A549 (cell line): ENCODE measurements at regions not wholly inside any gene's neighbourhood (a gene's known extent, or its start where the extent isn't known, plus 50 kb on each side); places are given as distances from the start of the nearest gene placed in this dataset.

Source experiments
- CBX8 ChIP-seq: fragments of 200-600 bp; sonication (generic); IDR thresholded peaks from 2 replicates; pipeline ENCODE4 v1.6.1; 2016
- CEBPB ChIP-seq, 2 experiments: fragments of >200 bp in 1 of 2; sonication (Bioruptor Twin) in 1 of 2; formaldehyde crosslinking in 1 of 2; IDR thresholded peaks; 2 replicates each; pipeline ENCODE4 v1.6.1; 2012 to 2016
- CTCF ChIP-seq: fragments of >200 bp; sonication (Bioruptor Twin); formaldehyde crosslinking; IDR thresholded peaks from 3 replicates; pipeline ENCODE4 v1.5.1; 2016
- EP300 ChIP-seq, 2 experiments: fragments of >200 bp; sonication (Bioruptor Twin); formaldehyde crosslinking; IDR thresholded peaks; 2 replicates in 1 of 2; 3 replicates in 1 of 2; pipeline ENCODE4 v1.6.1; 2016 to 2017
- FOSL2 ChIP-seq, 2 experiments: fragments of 450-650 bp in 1 of 2; fragments of >200 bp in 1 of 2; sonication (Bioruptor Twin) in 1 of 2; formaldehyde crosslinking; IDR thresholded peaks; 2 replicates each; pipeline versions ENCODE4 v1.5.0 to v1.6.1; 2016 to 2020; ENCODE audit warnings: mild to moderate bottlenecking in 1 of 2, moderate library complexity in 1 of 2
- HOXA7 ChIP-seq: fragments of 250-450 bp; sonication (Bioruptor Pico); IDR thresholded peaks from 2 replicates; pipeline ENCODE4 v1.5.0; 2020; ENCODE audit warnings: mild to moderate bottlenecking, moderate library complexity
- MAX ChIP-seq: IDR thresholded peaks from 2 replicates; pipeline ENCODE4 v1.6.1; 2012
- POLR2A ChIP-seq: IDR thresholded peaks from 2 replicates; pipeline ENCODE4 v1.6.1; 2012; ENCODE audit warnings: mild to moderate bottlenecking, low read length
- RCOR1 ChIP-seq: fragments of 150-350 bp; IDR thresholded peaks from 2 replicates; pipeline ENCODE4 v1.6.1; 2014; ENCODE audit warnings: antibody characterized with exemption, low read length, low read depth
- RFX5 ChIP-seq: fragments of 450-650 bp; IDR thresholded peaks from 2 replicates; pipeline ENCODE4 v1.7.1; 2014; ENCODE audit warnings: antibody characterized with exemption, mild to moderate bottlenecking, moderate library complexity

GRCh38 chr1:93813076-93813475, 65.9 kb downstream of the DNTTIP2 start:
- TF ChIP-seq EP300 (IDR thresholded peaks at IDR 0.05) (no peak), MAX (no peak), CTCF (no peak), CEBPB (IDR thresholded peaks at IDR 0.05) (no peak), CBX8 (no peak), POLR2A (no peak), RFX5 (no peak), FOSL2 (IDR thresholded peaks at IDR 0.05) (no peak), FOSL2 (CRISPR knock-in tag; IDR thresholded peaks at IDR 0.05) (no peak), HOXA7 (CRISPR knock-in tag) (no peak), RCOR1 (no peak)
